T-helper 22 cell (primary cell): ENCODE measurements at regions not wholly inside any gene's neighbourhood (a gene's known extent, or its start where the extent isn't known, plus 50 kb on each side); places are given as distances from the start of the nearest gene placed in this dataset.

Experiments used
- DNase-seq: peaks from one replicate; pipeline ENCODE4 v3.0.0-alpha.2; 2020; ENCODE audit warnings: low read depth

GRCh38 chr3:5069627-5070026, 52.5 kb upstream of the ARL8B start:
- DNase-seq, result no peak

- DNase-seq, result no peak
These were observed 51.0 kb upstream of the ARL8B start for GRCh38 chr3:5071061-5071460.

GRCh38 chr3:5072100-5072816, 49.8 kb upstream of the ARL8B start:
- no peak for DNase-seq
